ENCODE measurements at regions not wholly inside any gene's neighbourhood (a gene's known extent, or its start where the extent isn't known, plus 50 kb on each side); places are given as distances from the start of the nearest gene placed in this dataset.

DNA sequence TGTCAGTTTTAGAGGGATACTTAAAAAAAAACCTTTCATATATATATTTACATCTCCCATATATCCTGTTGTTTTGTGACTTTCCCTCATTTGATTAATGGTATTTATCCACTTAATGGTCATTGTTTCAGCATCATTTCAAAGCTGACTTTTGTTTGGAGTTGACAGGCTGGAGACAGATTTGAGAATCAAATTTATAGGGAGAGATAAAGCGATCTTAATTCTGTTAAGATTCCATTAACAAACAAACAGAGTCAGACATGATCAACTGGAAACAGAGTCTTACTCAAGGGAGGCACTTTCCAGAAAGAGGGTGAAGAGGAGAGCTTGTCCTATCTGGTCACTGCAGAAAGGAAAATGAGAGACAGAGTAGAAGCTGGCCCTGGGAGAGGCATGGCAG lies 283.4 kb downstream of the TTLL7 start:
- no peaks in the 10 kb centered on the region for H3K27me3 ChIP-seq (ENCODE audit: control insufficient read depth in 1 of 2, insufficient read depth in 2 of 2, low read length in 2 of 2)
- H3K4me1 ChIP-seq (ENCODE audit: control insufficient read depth in 2 of 2, insufficient read depth in 2 of 2, low read length in 1 of 2): no peaks in the 10 kb centered on the region
- 88 to 92% methylated on average over 1 of the region's 1 CpG for WGBS, 2 donors
- no peaks in the 10 kb centered on the region for H3K36me3 ChIP-seq (ENCODE audit: control insufficient read depth in 2 of 2, insufficient read depth in 2 of 2, low read length in 1 of 2)
- H3K9me3 ChIP-seq (ENCODE audit: control insufficient read depth in 2 of 2, insufficient read depth in 1 of 2, low read depth in 1 of 2, low read length in 1 of 2): peaks cover 0 to 2% of the 10 kb centered on the region in 2 donors
- no peak overlapping the region for H3K4me3 ChIP-seq (ENCODE audit: low read depth in 1 of 2, low read length in 2 of 2)
- H3K27ac ChIP-seq (ENCODE audit: low read depth in 2 of 2, low read length in 1 of 2): no peak overlapping the region

DNA sequence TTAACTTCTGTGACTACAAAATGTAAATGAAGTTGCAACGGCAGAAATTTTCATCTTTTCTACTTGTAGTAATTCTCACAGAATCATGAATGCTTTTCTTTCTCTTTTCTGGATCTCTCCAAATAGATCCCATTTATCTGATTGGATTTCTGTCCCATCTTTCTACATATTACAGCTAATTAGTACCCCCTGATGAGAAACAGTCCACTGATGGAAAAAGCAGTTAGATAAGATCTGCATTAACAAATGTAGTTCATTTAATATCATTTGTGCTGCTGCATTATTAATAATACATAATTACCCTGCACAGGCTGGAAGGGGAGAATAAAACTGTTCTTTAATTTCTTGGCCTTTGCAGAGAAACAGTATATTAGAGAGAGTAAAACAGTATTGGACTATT lies 289.3 kb downstream of the TTLL7 start:
- WGBS, 2 donors: 90 to 95% methylated on average over 1 of the region's 1 CpG

GRCh38 chr1:83706354-83706938 lies 292.5 kb downstream of the TTLL7 start:
- 80% methylated on average over 3 of the region's 3 CpGs for WGBS, 2 donors
- no peaks in the 10 kb centered on the region for H3K36me3 ChIP-seq (ENCODE audit: control insufficient read depth in 2 of 2, insufficient read depth in 2 of 2, low read length in 1 of 2)
- no peak overlapping the region for H3K4me3 ChIP-seq (ENCODE audit: low read depth in 1 of 2, low read length in 2 of 2)
- no peaks in the 10 kb centered on the region for H3K9me3 ChIP-seq (ENCODE audit: control insufficient read depth in 2 of 2, insufficient read depth in 1 of 2, low read depth in 1 of 2, low read length in 1 of 2)
- H3K27me3 ChIP-seq (ENCODE audit: control insufficient read depth in 1 of 2, insufficient read depth in 2 of 2, low read length in 2 of 2): no peaks in the 10 kb centered on the region
- no peak overlapping the region for H3K27ac ChIP-seq (ENCODE audit: low read depth in 2 of 2, low read length in 1 of 2)
- H3K4me1 ChIP-seq (ENCODE audit: control insufficient read depth in 2 of 2, insufficient read depth in 2 of 2, low read length in 1 of 2): no peaks in the 10 kb centered on the region

More for the DNA sequence above, 289.3 kb downstream of the TTLL7 start:
- no peak overlapping the region for H3K27ac ChIP-seq (ENCODE audit: low read depth in 2 of 2, low read length in 1 of 2)
- H3K36me3 ChIP-seq (ENCODE audit: control insufficient read depth in 2 of 2, insufficient read depth in 2 of 2, low read length in 1 of 2): no peaks in the 10 kb centered on the region
- H3K27me3 ChIP-seq (ENCODE audit: control insufficient read depth in 1 of 2, insufficient read depth in 2 of 2, low read length in 2 of 2): no peaks in the 10 kb centered on the region
- no peaks in the 10 kb centered on the region for H3K4me1 ChIP-seq (ENCODE audit: control insufficient read depth in 2 of 2, insufficient read depth in 2 of 2, low read length in 1 of 2)
- no peak overlapping the region for H3K4me3 ChIP-seq (ENCODE audit: low read depth in 1 of 2, low read length in 2 of 2)
- peaks cover 0 to 2% of the 10 kb centered on the region in 2 donors for H3K9me3 ChIP-seq (ENCODE audit: control insufficient read depth in 2 of 2, insufficient read depth in 1 of 2, low read depth in 1 of 2, low read length in 1 of 2)

DNA sequence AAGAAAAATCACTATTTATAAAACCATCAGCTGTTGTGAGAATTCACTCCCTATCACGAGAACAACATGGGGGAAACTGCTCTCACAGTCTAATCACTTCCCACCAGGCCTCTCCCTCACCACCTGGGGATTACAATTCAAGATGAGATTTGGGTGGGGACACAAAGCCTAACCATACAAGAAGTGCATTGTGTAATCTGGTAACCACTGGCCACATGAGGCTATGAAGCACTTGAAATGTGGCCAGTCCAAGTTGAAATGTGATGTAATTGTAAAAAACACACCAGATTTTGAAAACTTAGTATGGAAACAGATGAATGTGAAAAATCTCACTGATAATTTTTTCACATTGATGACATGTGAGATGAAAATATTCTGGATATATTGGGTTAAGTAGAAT lies 293.8 kb downstream of the TTLL7 start:
- H3K4me1 ChIP-seq (ENCODE audit: control insufficient read depth in 2 of 2, insufficient read depth in 2 of 2, low read length in 1 of 2): no peaks in the 10 kb centered on the region
- no peaks in the 10 kb centered on the region for H3K36me3 ChIP-seq (ENCODE audit: control insufficient read depth in 2 of 2, insufficient read depth in 2 of 2, low read length in 1 of 2)
- no peak overlapping the region for H3K27ac ChIP-seq (ENCODE audit: low read depth in 2 of 2, low read length in 1 of 2)
- WGBS, 2 donors: 90 to 94% methylated on average over 1 of the region's 1 CpG
- no peak overlapping the region for H3K4me3 ChIP-seq (ENCODE audit: low read depth in 1 of 2, low read length in 2 of 2)
- no peaks in the 10 kb centered on the region for H3K9me3 ChIP-seq (ENCODE audit: control insufficient read depth in 2 of 2, insufficient read depth in 1 of 2, low read depth in 1 of 2, low read length in 1 of 2)
- no peaks in the 10 kb centered on the region for H3K27me3 ChIP-seq (ENCODE audit: control insufficient read depth in 1 of 2, insufficient read depth in 2 of 2, low read length in 2 of 2)

- H3K4me1 ChIP-seq (ENCODE audit: control insufficient read depth in 2 of 2, insufficient read depth in 2 of 2, low read length in 1 of 2): no peaks in the 10 kb centered on the region
- no peak overlapping the region for H3K4me3 ChIP-seq (ENCODE audit: low read depth in 1 of 2, low read length in 2 of 2)
- H3K9me3 ChIP-seq (ENCODE audit: control insufficient read depth in 2 of 2, insufficient read depth in 1 of 2, low read depth in 1 of 2, low read length in 1 of 2): no peaks in the 10 kb centered on the region
- H3K36me3 ChIP-seq (ENCODE audit: control insufficient read depth in 2 of 2, insufficient read depth in 2 of 2, low read length in 1 of 2): no peaks in the 10 kb centered on the region
- no peak overlapping the region for H3K27ac ChIP-seq (ENCODE audit: low read depth in 2 of 2, low read length in 1 of 2)
- no peaks in the 10 kb centered on the region for H3K27me3 ChIP-seq (ENCODE audit: control insufficient read depth in 1 of 2, insufficient read depth in 2 of 2, low read length in 2 of 2)
Observed at GRCh38 chr1:83704350-83704749, 294.6 kb downstream of the TTLL7 start.

DNA sequence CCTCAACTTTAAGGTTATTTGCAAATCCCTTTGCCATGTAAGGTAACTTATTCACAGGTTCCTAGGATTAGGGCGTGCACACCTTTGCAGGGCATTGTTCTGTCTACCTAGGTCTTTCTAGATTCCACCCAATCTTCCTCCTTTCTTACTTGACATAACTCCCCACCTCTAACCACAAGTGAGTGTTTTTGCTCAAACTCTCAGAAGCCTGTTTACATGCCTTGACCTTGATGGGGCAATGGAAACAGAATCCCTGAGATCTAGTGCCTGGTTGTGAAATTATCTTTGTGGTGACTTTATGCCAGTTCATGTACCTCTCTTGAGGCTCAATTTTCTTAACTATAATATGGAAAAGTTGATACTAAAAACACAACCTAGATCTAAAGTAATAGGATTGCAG lies 296.6 kb downstream of the TTLL7 start:
- WGBS, 2 donors: 88 to 100% methylated on average over 1 of the region's 1 CpG

DNA sequence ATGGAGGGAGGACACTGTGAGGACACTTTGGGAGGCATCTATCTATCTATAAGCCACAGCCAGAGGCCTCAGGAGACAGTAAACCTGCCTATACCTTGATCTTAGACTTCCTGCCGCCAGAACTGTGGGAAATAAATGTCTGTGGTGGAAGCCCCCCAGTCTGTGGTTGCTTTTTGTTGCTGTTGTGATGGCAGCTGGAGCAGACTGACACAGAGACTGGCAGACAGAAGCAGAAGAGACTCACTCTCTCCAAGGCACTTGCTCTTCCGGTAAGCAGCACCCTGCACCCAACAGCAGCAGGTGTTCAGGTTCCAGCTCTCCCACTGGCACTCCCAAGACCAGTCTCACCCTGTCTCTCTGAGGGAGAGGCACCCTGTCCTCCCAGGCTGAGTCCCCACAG lies 297.6 kb downstream of the TTLL7 start:
- Histone ChIP-seq H3K27me3 (ENCODE audit: control insufficient read depth in 1 of 2, insufficient read depth in 2 of 2, low read length in 2 of 2) (no peaks in the 10 kb centered on the region), H3K4me3 (ENCODE audit: low read depth in 1 of 2, low read length in 2 of 2) (no peak overlapping the region), H3K9me3 (ENCODE audit: control insufficient read depth in 2 of 2, insufficient read depth in 1 of 2, low read depth in 1 of 2, low read length in 1 of 2) (no peaks in the 10 kb centered on the region), H3K36me3 (ENCODE audit: control insufficient read depth in 2 of 2, insufficient read depth in 2 of 2, low read length in 1 of 2) (no peaks in the 10 kb centered on the region), H3K4me1 (ENCODE audit: control insufficient read depth in 2 of 2, insufficient read depth in 2 of 2, low read length in 1 of 2) (no peaks in the 10 kb centered on the region), H3K27ac (ENCODE audit: low read depth in 2 of 2, low read length in 1 of 2) (no peak overlapping the region)
- WGBS, 2 donors: 84 to 87% methylated on average over 2 of the region's 2 CpGs

More for the DNA sequence above, 296.6 kb downstream of the TTLL7 start:
- Histone ChIP-seq H3K4me1 (ENCODE audit: control insufficient read depth in 2 of 2, insufficient read depth in 2 of 2, low read length in 1 of 2) (no peaks in the 10 kb centered on the region), H3K27me3 (ENCODE audit: control insufficient read depth in 1 of 2, insufficient read depth in 2 of 2, low read length in 2 of 2) (no peaks in the 10 kb centered on the region), H3K36me3 (ENCODE audit: control insufficient read depth in 2 of 2, insufficient read depth in 2 of 2, low read length in 1 of 2) (no peaks in the 10 kb centered on the region), H3K27ac (ENCODE audit: low read depth in 2 of 2, low read length in 1 of 2) (no peak overlapping the region), H3K4me3 (ENCODE audit: low read depth in 1 of 2, low read length in 2 of 2) (no peak overlapping the region), H3K9me3 (ENCODE audit: control insufficient read depth in 2 of 2, insufficient read depth in 1 of 2, low read depth in 1 of 2, low read length in 1 of 2) (no peaks in the 10 kb centered on the region)

DNA sequence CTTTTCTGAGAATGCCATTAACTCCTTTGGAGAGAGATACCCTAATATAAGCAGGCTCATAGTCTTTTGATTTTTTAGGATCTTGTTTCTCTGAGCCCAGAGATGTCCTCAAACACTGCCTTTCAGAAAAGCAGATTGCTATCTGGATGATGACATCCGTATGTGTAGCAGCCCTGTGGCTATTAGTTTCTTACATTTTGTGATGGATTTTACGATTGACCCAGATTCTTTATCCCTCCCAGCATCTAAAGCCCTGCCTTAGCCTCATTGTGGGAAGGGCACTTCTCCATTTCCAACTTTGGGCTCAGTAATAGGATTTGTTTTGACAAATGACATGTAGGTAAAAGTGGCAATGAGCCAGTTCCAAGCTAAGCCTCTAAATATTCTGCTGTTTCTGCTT lies 300.3 kb downstream of the TTLL7 start:
- H3K4me3 ChIP-seq (ENCODE audit: low read depth in 1 of 2, low read length in 2 of 2): no peak overlapping the region
- no peaks in the 10 kb centered on the region for H3K9me3 ChIP-seq (ENCODE audit: control insufficient read depth in 2 of 2, insufficient read depth in 1 of 2, low read depth in 1 of 2, low read length in 1 of 2)
- H3K27ac ChIP-seq (ENCODE audit: low read depth in 2 of 2, low read length in 1 of 2): no peak overlapping the region
- H3K27me3 ChIP-seq (ENCODE audit: control insufficient read depth in 1 of 2, insufficient read depth in 2 of 2, low read length in 2 of 2): no peaks in the 10 kb centered on the region
- no peaks in the 10 kb centered on the region for H3K4me1 ChIP-seq (ENCODE audit: control insufficient read depth in 2 of 2, insufficient read depth in 2 of 2, low read length in 1 of 2)
- no peaks in the 10 kb centered on the region for H3K36me3 ChIP-seq (ENCODE audit: control insufficient read depth in 2 of 2, insufficient read depth in 2 of 2, low read length in 1 of 2)
- WGBS, 2 donors: 77 to 83% methylated on average over 2 of the region's 2 CpGs

DNA sequence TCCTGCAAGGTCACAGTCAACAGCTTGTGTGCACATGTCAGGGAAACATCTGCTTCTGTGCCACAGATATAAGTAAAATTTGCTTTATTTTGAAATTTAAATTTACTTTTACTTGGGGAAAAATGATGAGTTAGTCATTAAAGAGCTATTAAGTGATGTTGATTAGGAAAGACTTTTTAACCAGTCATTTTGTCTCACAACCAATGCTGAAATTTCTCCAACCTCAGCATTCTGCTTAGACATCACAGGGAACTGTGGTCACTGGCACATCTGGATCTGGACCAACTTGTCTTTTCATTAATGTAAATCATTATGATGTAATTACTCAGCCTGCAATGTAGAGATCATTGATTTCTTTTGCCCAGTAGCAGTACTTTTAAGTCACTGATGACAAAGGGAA lies 301.0 kb downstream of the TTLL7 start:
- Histone ChIP-seq H3K27me3 (ENCODE audit: control insufficient read depth in 1 of 2, insufficient read depth in 2 of 2, low read length in 2 of 2) (no peaks in the 10 kb centered on the region), H3K4me1 (ENCODE audit: control insufficient read depth in 2 of 2, insufficient read depth in 2 of 2, low read length in 1 of 2) (no peaks in the 10 kb centered on the region), H3K36me3 (ENCODE audit: control insufficient read depth in 2 of 2, insufficient read depth in 2 of 2, low read length in 1 of 2) (no peaks in the 10 kb centered on the region), H3K4me3 (ENCODE audit: low read depth in 1 of 2, low read length in 2 of 2) (no peak overlapping the region), H3K9me3 (ENCODE audit: control insufficient read depth in 2 of 2, insufficient read depth in 1 of 2, low read depth in 1 of 2, low read length in 1 of 2) (no peaks in the 10 kb centered on the region), H3K27ac (ENCODE audit: low read depth in 2 of 2, low read length in 1 of 2) (no peak overlapping the region)

- WGBS, 2 donors: 90 to 92% methylated on average over 2 of the region's 2 CpGs
- Histone ChIP-seq H3K27ac (ENCODE audit: low read depth in 2 of 2, low read length in 1 of 2) (no peak overlapping the region), H3K9me3 (ENCODE audit: control insufficient read depth in 2 of 2, insufficient read depth in 1 of 2, low read depth in 1 of 2, low read length in 1 of 2) (no peaks in the 10 kb centered on the region), H3K4me1 (ENCODE audit: control insufficient read depth in 2 of 2, insufficient read depth in 2 of 2, low read length in 1 of 2) (peaks cover 0 to under 1% of the 10 kb centered on the region in 2 donors), H3K27me3 (ENCODE audit: control insufficient read depth in 1 of 2, insufficient read depth in 2 of 2, low read length in 2 of 2) (no peaks in the 10 kb centered on the region), H3K36me3 (ENCODE audit: control insufficient read depth in 2 of 2, insufficient read depth in 2 of 2, low read length in 1 of 2) (no peaks in the 10 kb centered on the region), H3K4me3 (ENCODE audit: low read depth in 1 of 2, low read length in 2 of 2) (no peak overlapping the region)
Observed at GRCh38 chr1:83697220-83697619, 301.7 kb downstream of the TTLL7 start.

Data from esophagus (tissue), 2 donors.